Activated T-cell treated with anti-CD3 and anti-CD28 coated beads for 48 hours (primary cell): ENCODE measurements at regions not wholly inside any gene's neighbourhood (a gene's known extent, or its start where the extent isn't known, plus 50 kb on each side); places are given as distances from the start of the nearest gene placed in this dataset.
"Not testable (repeated sequence)": the region's sequence is repeated elsewhere in the genome, so short reads cannot be mapped to it uniquely, and the experiment has no call there.

Experiments used
- DNase-seq: peaks from one replicate; pipeline ENCODE4 v3.0.0-alpha.2; 2020; ENCODE audit warnings: low read depth

GRCh38 chr9:87421734-87422133, 75.9 kb upstream of the DAPK1 start:
- DNase-seq: no peak

GRCh38 chr9:87422999-87423398, 74.7 kb upstream of the DAPK1 start:
- DNase-seq: no peak

- DNase-seq: not testable (repeated sequence)
Observed at GRCh38 chr9:87423885-87424284, 73.8 kb upstream of the DAPK1 start.

- no peak for DNase-seq
Observed at GRCh38 chr9:87425202-87425601, 72.5 kb upstream of the DAPK1 start.

- DNase-seq: no peak
Observed at GRCh38 chr9:87427851-87428506, 69.7 kb upstream of the DAPK1 start.

GRCh38 chr9:87428659-87429058, 69.0 kb upstream of the DAPK1 start:
- no peak for DNase-seq

- DNase-seq: no peak
Observed at GRCh38 chr9:87431837-87432236, 65.8 kb upstream of the DAPK1 start.

- no peak for DNase-seq
Observed at GRCh38 chr9:87433853-87434252, 63.8 kb upstream of the DAPK1 start.

GRCh38 chr9:87434366-87434765, 63.3 kb upstream of the DAPK1 start:
- DNase-seq: no peak

- DNase-seq: no peak
Observed at GRCh38 chr9:87435189-87435880, 62.3 kb upstream of the DAPK1 start.

GRCh38 chr9:87436716-87437115, 61.0 kb upstream of the DAPK1 start:
- no peak for DNase-seq

GRCh38 chr9:87437966-87438365, 59.7 kb upstream of the DAPK1 start:
- no peak for DNase-seq

- DNase-seq: no peak
Observed at GRCh38 chr9:87441251-87441650, 56.4 kb upstream of the DAPK1 start.

- DNase-seq: no peak
Observed at GRCh38 chr9:87442451-87442850, 55.2 kb upstream of the DAPK1 start.

- DNase-seq: no peak
Observed at GRCh38 chr9:87443006-87443405, 54.7 kb upstream of the DAPK1 start.

- no peak for DNase-seq
Observed at GRCh38 chr9:87443461-87443860, 54.2 kb upstream of the DAPK1 start.

GRCh38 chr9:87445646-87446045, 52.0 kb upstream of the DAPK1 start:
- no peak for DNase-seq

- no peak for DNase-seq
Observed at GRCh38 chr9:87446527-87446926, 51.1 kb upstream of the DAPK1 start.

GRCh38 chr9:87447547-87448432, 49.9 kb upstream of the DAPK1 start:
- no peak for DNase-seq
